GM23248 (cell line): ENCODE measurements at regions not wholly inside any gene's neighbourhood (a gene's known extent, or its start where the extent isn't known, plus 50 kb on each side); places are given as distances from the start of the nearest gene placed in this dataset.

Source experiments
- EZH2 ChIP-seq: fragments of 200-600 bp; sonication (generic); IDR thresholded peaks from 2 replicates; pipeline ENCODE4 v1.6.1; 2018; ENCODE audit warnings: antibody characterized with exemption, mild to moderate bottlenecking; ENCODE audit not compliant: insufficient read depth, poor library complexity, severe bottlenecking
- EZH2phosphoT487 ChIP-seq: fragments of 200-600 bp; sonication (generic); IDR thresholded peaks from 2 replicates; pipeline ENCODE4 v1.6.1; 2018; ENCODE audit warnings: antibody characterized with exemption, moderate library complexity, mild to moderate bottlenecking, low read depth; ENCODE audit not compliant: insufficient read depth

DNA sequence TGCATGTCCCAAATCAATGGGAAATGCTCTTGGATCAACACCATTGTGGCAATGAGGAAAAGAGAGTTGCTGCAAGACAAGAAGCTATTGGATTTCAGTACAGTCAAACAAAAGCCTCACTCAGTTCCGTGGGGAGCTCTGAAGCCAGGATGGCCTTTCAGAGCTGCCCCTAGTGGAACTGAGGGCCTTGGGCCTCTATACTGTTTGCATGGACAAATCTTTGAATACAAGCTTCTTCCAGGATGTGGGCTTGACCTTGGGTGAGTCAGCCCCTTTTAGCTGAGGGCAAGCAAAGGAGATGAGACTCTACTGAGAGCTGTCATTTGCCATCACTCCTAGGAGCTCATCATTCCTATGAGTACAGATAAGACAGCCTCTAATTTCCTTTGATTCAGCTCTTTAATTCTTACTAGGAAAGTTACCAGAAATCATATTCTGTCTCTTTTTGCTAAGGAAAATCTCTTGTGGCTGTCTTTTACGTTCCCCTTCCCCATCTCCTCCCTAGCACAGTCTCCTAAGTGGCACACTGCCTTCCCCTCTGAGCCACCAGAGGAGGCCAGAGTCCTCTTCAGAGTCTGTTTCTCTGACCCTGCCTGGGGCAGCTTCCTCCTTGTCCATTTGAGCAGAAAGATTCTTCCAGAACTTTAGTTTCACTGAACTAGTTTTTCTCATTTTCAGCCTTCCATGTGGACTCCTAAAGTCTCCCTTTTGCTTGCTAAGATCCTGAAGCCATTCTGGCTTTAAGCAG is 168.8 kb upstream of the POC5 start:
- TF ChIP-seq EZH2 (no peak), EZH2phosphoT487 (no peak)
